ENCODE measurements at regions not wholly inside any gene's neighbourhood (a gene's known extent, or its start where the extent isn't known, plus 50 kb on each side); places are given as distances from the start of the nearest gene placed in this dataset.

- Mint-ChIP-seq H3K4me1 (no peaks in the 10 kb centered on the region), H3K36me3 (ENCODE audit: insufficient read depth in 1 of 3, low read depth in 3 of 3) (peaks cover 0 to 15% (median 3%) of the 10 kb centered on the region in 3 experiments; a peak in 5 of 7 replicates), H3K9me3 (peaks cover 18 to 22% of the 10 kb centered on the region in 2 experiments), H3K27me3 (ENCODE audit: low read depth) (0 out of 2 replicates have a peak, but pooled peaks cover 2% of the 10 kb centered on the region), H3K27ac (no peak overlapping the region), H3K4me3 (no peak overlapping the region)
- Histone ChIP-seq H2BK12ac (ENCODE audit: insufficient read length, low read depth, low read length) (no peak overlapping the region), H4K91ac (ENCODE audit: insufficient read length, low read depth, low read length) (no peak overlapping the region), H3K14ac (ENCODE audit: insufficient read depth, low read length) (no peak overlapping the region), H3K23me2 (ENCODE audit: insufficient read length, low read depth, low read length, poor library complexity, severe bottlenecking) (peaks cover 3% of the 10 kb centered on the region), H3K4ac (ENCODE audit: low read depth, low read length) (no peak overlapping the region), H2AK5ac (ENCODE audit: insufficient read length, low read length) (no peak overlapping the region), H3K79me2 (ENCODE audit: insufficient read depth, low read length) (no peaks in the 10 kb centered on the region), H4K8ac (replicated peaks; ENCODE audit: insufficient read length, low read depth, low read length) (no peak overlapping the region), H3K18ac (ENCODE audit: insufficient read length, low read depth, low read length) (no peak overlapping the region), H3K4me2 (ENCODE audit: insufficient read depth, insufficient read length, low read length) (no peak overlapping the region), H3K27ac (ENCODE audit: insufficient read length, low read depth, low read length) (no peak overlapping the region), H3K79me1 (ENCODE audit: insufficient read depth, low read depth, low read length, poor library complexity, severe bottlenecking) (no peaks in the 10 kb centered on the region), H3K23ac (ENCODE audit: insufficient read length, low read depth, low read length) (no peak overlapping the region), H4K20me1 (ENCODE audit: control insufficient read depth, insufficient read depth, insufficient read length) (no peaks in the 10 kb centered on the region), H2BK120ac (ENCODE audit: low read depth, low read length, poor library complexity, severe bottlenecking) (no peak overlapping the region), H4K5ac (ENCODE audit: insufficient read length, low read depth, low read length) (no peak overlapping the region), H3K4me1 (ENCODE audit: insufficient read depth, low read length) (no peaks in the 10 kb centered on the region), H2BK15ac (ENCODE audit: low read depth, low read length) (no peak overlapping the region), H3K56ac (ENCODE audit: insufficient read length, low read depth, low read length) (no peak overlapping the region), H2AFZ (ENCODE audit: low read length) (no peak overlapping the region), H2BK5ac (ENCODE audit: insufficient read length, low read length) (no peak overlapping the region), H3T11ph (ENCODE audit: low read length) (no peak overlapping the region), H3K9me3 (ENCODE audit: control insufficient read depth, low read depth, low read length) (peaks cover 15% of the 10 kb centered on the region), H3K9ac (ENCODE audit: extremely low read depth, insufficient read length, low read length) (no peak overlapping the region), H2BK20ac (ENCODE audit: low read depth, low read length, poor library complexity, severe bottlenecking) (no peak overlapping the region), H3K27me3 (ENCODE audit: insufficient read depth, low read length) (no peaks in the 10 kb centered on the region)
- no peak for DNase-seq
- TF ChIP-seq CTCF (conservative IDR thresholded peaks at IDR 0.05) = no peak
These were observed 490.3 kb downstream of the CCDC85A start for GRCh38 chr2:56674084-56674483.

Measured in H9 (cell line).